Endothelial cell of umbilical vein (primary cell): ENCODE measurements at regions not wholly inside any gene's neighbourhood (a gene's known extent, or its start where the extent isn't known, plus 50 kb on each side); places are given as distances from the start of the nearest gene placed in this dataset.

Experiments
- BruUV-seq: library from RNA; stranded (reverse); fragments of 400-500 nt; replicated peaks from 2 replicates; lab custom pipeline; 2021; lab: Mats Ljungman, UMichigan
- CTCF ChIA-PET: fragments of 300-600, 350-600 bp; sonication (Branson Sonifier 250); formaldehyde crosslinking; loops from one replicate; lab custom pipeline; 2021; ENCODE audit warnings: antibody characterized with exemption, inconsistent platforms; lab: Charles Lee
- POLR2A ChIA-PET: fragments of 300-600, 350-600 bp; sonication (Branson Sonifier 250); formaldehyde crosslinking; loops from one replicate; lab custom pipeline; 2021; ENCODE audit warnings: antibody characterized with exemption, inconsistent platforms; lab: Charles Lee
- DNase-seq: peaks from one replicate; pipeline ENCODE4 v3.0.0-alpha.2; 2011; ENCODE audit warnings: low read depth, low spot score
- FAIRE-seq: peaks from 2 replicates; lab custom pipeline; 2011; peaks lifted over from hg19 to GRCh38; lab: Jason Lieb, UNC
- H2AFZ ChIP-seq: 2 replicates; pipeline ENCODE4 v1.6.0; 2012; ENCODE audit warnings: low read depth, low read length, control low read depth, inconsistent platforms
- H3K27ac ChIP-seq: 2 replicates; pipeline ENCODE4 v1.5.1; 2011; ENCODE audit warnings: low read depth, mild to moderate bottlenecking, control low read depth, low read length, moderate library complexity; ENCODE audit not compliant: insufficient read depth
- H3K27me3 ChIP-seq, 2 experiments: 2 replicates each; pipeline versions ENCODE4 v1.6.0 to v1.6.1; 2011; ENCODE audit warnings: low read length in 2 of 2, mixed read lengths in 1 of 2; ENCODE audit not compliant: control insufficient read depth in 2 of 2, insufficient read depth in 2 of 2
- H3K36me3 ChIP-seq, 2 experiments: 2 replicates in 1 of 2; 3 replicates in 1 of 2; pipeline ENCODE4 v1.5.1; 2011; ENCODE audit warnings: low read length in 2 of 2, mild to moderate bottlenecking in 1 of 2, moderate library complexity in 1 of 2; ENCODE audit not compliant: control insufficient read depth in 2 of 2, insufficient read depth in 2 of 2; ENCODE audit errors: extremely low read depth in 1 of 2
- H3K4me1 ChIP-seq: 3 replicates; pipeline ENCODE4 v1.5.1; 2011; ENCODE audit warnings: mild to moderate bottlenecking, low read length; ENCODE audit not compliant: control insufficient read depth, insufficient read depth; ENCODE audit errors: extremely low read depth
- H3K4me2 ChIP-seq: 2 replicates; pipeline ENCODE4 v1.6.1; 2011; ENCODE audit warnings: low read length, control low read depth, mixed read lengths; ENCODE audit not compliant: insufficient read depth
- H3K4me3 ChIP-seq, 3 experiments: fragments of 200-600 bp in 1 of 3; sonication (generic), shearing (Covaris generic) in 1 of 3; replicated peaks in 1 of 3; 2 replicates each; pipeline ENCODE4 v1.5.1; 2011 to 2016; ENCODE audit warnings: control low read depth in 3 of 3, low read length in 3 of 3, mild to moderate bottlenecking in 2 of 3, inconsistent platforms in 1 of 3, low read depth in 1 of 3, moderate library complexity in 1 of 3; ENCODE audit not compliant: insufficient read depth in 1 of 3
- H3K79me2 ChIP-seq: 2 replicates; pipeline ENCODE4 v1.6.0; 2012; ENCODE audit warnings: low read length, inconsistent platforms; ENCODE audit not compliant: control insufficient read depth, insufficient read depth
- H3K9ac ChIP-seq: replicated peaks from 2 replicates; pipeline ENCODE3; 2011; ENCODE audit warnings: low read length, control low read depth; ENCODE audit not compliant: insufficient read depth; ENCODE audit errors: extremely low read depth
- H3K9me1 ChIP-seq: replicated peaks from 3 replicates; pipeline ENCODE4 v1.6.0; 2011; ENCODE audit warnings: mild to moderate bottlenecking, low read length; ENCODE audit not compliant: control insufficient read depth, insufficient read depth; ENCODE audit errors: extremely low read depth
- H3K9me3 ChIP-seq: replicated peaks from 2 replicates; pipeline ENCODE4 v1.5.1; 2012; ENCODE audit warnings: low read length, inconsistent platforms; ENCODE audit not compliant: control insufficient read depth, insufficient read depth
- H4K20me1 ChIP-seq: replicated peaks from 2 replicates; pipeline ENCODE3; 2011; ENCODE audit warnings: mild to moderate bottlenecking, low read length; ENCODE audit not compliant: control insufficient read depth, insufficient read depth; ENCODE audit errors: extremely low read depth
- CTCF ChIP-seq, 2 donors: IDR thresholded peaks; 1 replicate in 1 of 2; 2 replicates in 1 of 2; pipeline ENCODE4 v1.5.1; 2011; ENCODE audit warnings: low read length in 2 of 2, mild to moderate bottlenecking in 2 of 2, moderate library complexity in 2 of 2, control low read depth in 1 of 2, inconsistent platforms in 1 of 2, low read depth in 1 of 2; ENCODE audit not compliant: insufficient read depth in 1 of 2; ENCODE audit errors: extremely low read depth in 1 of 2
- EZH2 ChIP-seq: IDR thresholded peaks from 2 replicates; pipeline ENCODE4 v1.6.1; 2012; ENCODE audit warnings: borderline replicate concordance, low read depth, mild to moderate bottlenecking, moderate library complexity, low read length, inconsistent platforms; ENCODE audit not compliant: severe bottlenecking
- FOS ChIP-seq: IDR thresholded peaks from 2 replicates; pipeline ENCODE4 v1.6.1; 2011; ENCODE audit warnings: mild to moderate bottlenecking, low read length, moderate library complexity, borderline replicate concordance; ENCODE audit not compliant: insufficient read depth
- GATA2 ChIP-seq: IDR thresholded peaks from 2 replicates; pipeline ENCODE4 v1.7.0; 2011; ENCODE audit warnings: low read depth, mild to moderate bottlenecking, moderate library complexity, mixed read lengths, low read length; ENCODE audit not compliant: insufficient read length, insufficient read depth
- JUN ChIP-seq: IDR thresholded peaks from 2 replicates; pipeline ENCODE4 v1.6.1; 2011; ENCODE audit warnings: borderline replicate concordance, low read depth; ENCODE audit not compliant: insufficient read length, insufficient read depth
- MAX ChIP-seq: IDR thresholded peaks from 2 replicates; pipeline ENCODE4 v1.6.1; 2011; ENCODE audit not compliant: insufficient read depth, insufficient read length
- MYC ChIP-seq: IDR thresholded peaks from one replicate; pipeline ENCODE4 v1.6.1; 2011; ENCODE audit warnings: mild to moderate bottlenecking, low read depth, low read length
- POLR2A ChIP-seq: IDR thresholded peaks from 2 replicates; pipeline ENCODE4 v1.6.1; 2012; ENCODE audit warnings: low read depth, mild to moderate bottlenecking, control low read depth, low read length
- POLR2AphosphoS5 ChIP-seq: IDR thresholded peaks from 2 replicates; pipeline ENCODE4 v1.6.1; 2012; ENCODE audit warnings: low read depth, mild to moderate bottlenecking, control low read depth, low read length, moderate library complexity; ENCODE audit not compliant: insufficient read depth
- dilution Hi-C: fragments of 300-500 bp; cut with MboI; formaldehyde crosslinking; loops from one replicate; pipeline ENCODE4 v1.15.0; 2019; ENCODE audit warnings: low sequenced_read_pairs; ENCODE audit not compliant: extremely low pct_ligation_motif_present
- intact Hi-C: fragments of 100-400 bp; cut with micrococcal nuclease; formaldehyde crosslinking; loops from one replicate; pipeline ENCODE4 v1.10.0; 2022

GRCh38 chr7:12152196-12152918 lies 58.7 kb upstream of the TMEM106B start:
- BruUV-seq: no TSS peak
- no peak overlapping the region for H3K9ac ChIP-seq
- TF ChIP-seq JUN (no peak), POLR2AphosphoS5 (no peak), EZH2 (no peak), FOS (no peak), POLR2A (no peak), MYC (no peak), MAX (no peak)
- FAIRE-seq: no peak
- CTCF ChIA-PET: no interaction called here
- H3K27ac ChIP-seq: no peak overlapping the region
- no peaks in the 10 kb centered on the region for H3K27me3 ChIP-seq
- H2AFZ ChIP-seq: no peak overlapping the region
- H3K36me3 ChIP-seq: no peaks in the 10 kb centered on the region
- H3K9me1 ChIP-seq: no peaks in the 10 kb centered on the region
- dilution Hi-C loops: no loop called here
- no peak for DNase-seq
- POLR2A ChIA-PET: no interaction called here
- no peaks in the 10 kb centered on the region for H3K4me1 ChIP-seq
- H3K4me2 ChIP-seq: no peak overlapping the region
- intact Hi-C loops: no loop called here
- H4K20me1 ChIP-seq: no peaks in the 10 kb centered on the region
- no peak overlapping the region for H3K4me3 ChIP-seq
- H3K9me3 ChIP-seq: no peaks in the 10 kb centered on the region
- H3K79me2 ChIP-seq: no peaks in the 10 kb centered on the region

- H3K79me2 ChIP-seq: no peaks in the 10 kb centered on the region
- no peak overlapping the region for H2AFZ ChIP-seq
- H3K4me3 ChIP-seq: no peak overlapping the region
- ChIA-PET POLR2A (no interaction called here), CTCF (no interaction called here)
- no peak for TF ChIP-seq POLR2AphosphoS5
- no peak for TF ChIP-seq CTCF (IDR thresholded peaks at IDR 0.05; ENCODE audit: extremely low read depth in 1 of 2, insufficient read depth in 1 of 2, low read depth in 1 of 2, low read length in 2 of 2)
- no peak for TF ChIP-seq POLR2A
- no peak for TF ChIP-seq MAX
- TF ChIP-seq FOS: no peak
- TF ChIP-seq JUN: no peak
- no peak for TF ChIP-seq MYC
- TF ChIP-seq EZH2: no peak
- TF ChIP-seq GATA2: no peak
- intact Hi-C loops: no loop called here
- H3K27me3 ChIP-seq: no peaks in the 10 kb centered on the region
- DNase-seq (no peak), FAIRE-seq (no peak)
- H4K20me1 ChIP-seq: no peaks in the 10 kb centered on the region
- H3K4me1 ChIP-seq: no peaks in the 10 kb centered on the region
- no peaks in the 10 kb centered on the region for H3K9me3 ChIP-seq
- no TSS peak for BruUV-seq
- H3K4me2 ChIP-seq: no peak overlapping the region
- dilution Hi-C loops: no loop called here
- no peak overlapping the region for H3K27ac ChIP-seq
- no peak overlapping the region for H3K9ac ChIP-seq
- no peaks in the 10 kb centered on the region for H3K36me3 ChIP-seq
- H3K9me1 ChIP-seq: no peaks in the 10 kb centered on the region
Measured at GRCh38 chr7:12154119-12154518, 57.0 kb upstream of the TMEM106B start.
